Activated CD8-positive, alpha-beta memory T cell treated with anti-CD3 and anti-CD28 coated beads, Interleukin-2, amount 50 U/mL, for 24 hours (primary cell): ENCODE measurements at regions not wholly inside any gene's neighbourhood (a gene's known extent, or its start where the extent isn't known, plus 50 kb on each side); places are given as distances from the start of the nearest gene placed in this dataset.

Experiments
- DNase-seq: peaks from one replicate; pipeline ENCODE4 v3.0.0-alpha.2; 2020; ENCODE audit errors: extremely low read depth

DNA sequence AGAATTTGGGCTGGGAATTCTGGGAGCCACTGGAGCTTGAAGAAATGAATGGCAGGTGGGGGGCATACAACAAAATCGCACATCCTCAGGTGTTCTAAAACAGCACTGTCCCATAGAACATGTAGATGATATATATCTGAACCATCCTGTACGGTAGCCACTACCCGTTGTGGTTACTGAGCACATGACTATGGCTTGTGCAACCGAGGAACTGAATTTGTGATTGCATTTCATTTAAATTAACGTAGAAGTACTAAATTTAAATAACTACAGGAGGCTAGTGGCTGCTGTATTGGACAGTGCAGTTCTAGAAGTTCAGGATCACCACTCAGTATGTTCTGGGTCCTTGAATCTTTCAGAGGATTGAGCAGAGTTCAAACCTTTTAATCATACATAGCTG, 172.4 kb downstream of the PHETA1 start:
- no peak for DNase-seq

GRCh38 chr12:111195316-111195715, 173.6 kb downstream of the PHETA1 start:
- no peak for DNase-seq

DNA sequence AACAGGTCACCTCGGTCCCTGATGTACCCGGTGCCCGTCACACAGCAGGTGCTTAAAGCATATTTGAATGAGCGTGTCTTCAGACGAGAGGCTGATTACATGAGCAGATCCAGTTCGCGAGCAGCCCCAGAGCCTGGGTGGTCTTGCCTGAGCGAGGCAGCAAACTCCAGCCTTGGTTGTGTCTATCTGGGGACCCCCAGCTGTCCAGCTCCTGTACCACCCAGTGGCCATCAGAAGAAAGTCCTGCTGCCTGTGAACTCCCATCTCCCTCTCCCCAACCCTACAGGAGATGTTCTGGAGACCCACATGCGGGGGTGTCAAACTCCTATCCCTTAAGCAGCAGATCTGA, 174.2 kb downstream of the PHETA1 start:
- DNase-seq, result no peak

GRCh38 chr12:111193977-111194702, 174.8 kb downstream of the PHETA1 start:
- no peak for DNase-seq

GRCh38 chr12:111193496-111193895, 175.4 kb downstream of the PHETA1 start:
- DNase-seq, result no peak

GRCh38 chr12:111193067-111193466, 175.8 kb downstream of the PHETA1 start:
- DNase-seq, result no peak

DNA sequence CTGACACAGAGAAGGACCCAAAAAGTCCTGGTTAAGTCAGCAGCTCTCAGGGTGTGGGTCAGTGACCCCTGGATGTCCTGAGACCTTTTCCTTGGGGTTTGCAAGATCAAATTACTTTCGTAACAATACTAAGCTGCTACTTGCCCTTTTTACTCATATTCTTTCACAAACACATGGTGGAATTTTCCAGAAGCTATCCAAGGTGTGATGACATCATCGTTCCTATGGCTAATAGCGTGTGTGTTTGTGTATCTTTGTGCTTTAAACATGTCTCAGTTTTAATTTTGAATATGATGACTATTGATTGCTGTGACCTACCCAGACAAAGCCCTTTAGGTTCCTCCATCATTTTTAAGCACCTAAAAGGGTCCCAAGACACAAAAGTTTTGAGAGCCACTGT, 176.2 kb downstream of the PHETA1 start:
- no peak for DNase-seq

GRCh38 chr12:111190741-111191526, 178.0 kb downstream of the PHETA1 start:
- DNase-seq, result no peak

GRCh38 chr12:111189792-111190191, 179.1 kb downstream of the PHETA1 start:
- no peak for DNase-seq

- DNase-seq, result no peak
These were observed 180.5 kb downstream of the PHETA1 start for GRCh38 chr12:111188436-111188835.

GRCh38 chr12:111186347-111186746, 182.5 kb downstream of the PHETA1 start:
- no peak for DNase-seq

GRCh38 chr12:111185889-111186227, 183.0 kb downstream of the PHETA1 start:
- DNase-seq, result no peak

DNA sequence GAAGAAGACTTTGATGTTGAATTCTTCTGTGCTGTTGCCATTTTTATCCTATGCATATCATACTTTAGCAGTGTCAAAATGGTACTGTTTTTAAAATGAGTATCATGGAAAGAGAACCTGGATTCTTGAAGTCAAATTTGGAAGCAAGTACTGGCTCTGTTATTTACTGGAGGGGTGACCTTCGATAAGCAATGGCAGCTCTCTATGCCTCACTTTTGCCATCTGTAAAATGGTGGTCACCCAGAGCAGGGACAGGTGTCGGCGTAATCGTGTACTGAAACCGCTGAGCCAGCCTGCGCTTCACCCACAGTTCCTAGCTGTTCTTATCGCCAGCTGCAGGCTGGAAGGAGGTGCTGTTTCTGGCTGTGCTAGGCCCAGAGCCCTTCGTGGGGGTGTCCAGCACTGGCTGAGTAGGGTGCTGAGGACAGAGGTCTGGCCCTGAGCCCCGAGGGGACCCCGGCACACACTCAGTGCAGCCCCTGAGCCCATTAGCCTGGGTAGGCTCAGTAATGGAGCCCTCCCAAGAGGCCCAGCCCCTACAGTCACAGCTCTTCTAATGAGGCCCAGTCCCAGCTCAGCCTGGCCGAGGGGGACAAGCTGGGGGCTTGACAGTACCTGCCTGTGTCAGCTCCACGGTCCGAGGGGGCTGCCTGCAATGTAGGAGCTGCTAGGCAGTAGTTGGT, 183.5 kb downstream of the PHETA1 start:
- DNase-seq, result no peak

DNA sequence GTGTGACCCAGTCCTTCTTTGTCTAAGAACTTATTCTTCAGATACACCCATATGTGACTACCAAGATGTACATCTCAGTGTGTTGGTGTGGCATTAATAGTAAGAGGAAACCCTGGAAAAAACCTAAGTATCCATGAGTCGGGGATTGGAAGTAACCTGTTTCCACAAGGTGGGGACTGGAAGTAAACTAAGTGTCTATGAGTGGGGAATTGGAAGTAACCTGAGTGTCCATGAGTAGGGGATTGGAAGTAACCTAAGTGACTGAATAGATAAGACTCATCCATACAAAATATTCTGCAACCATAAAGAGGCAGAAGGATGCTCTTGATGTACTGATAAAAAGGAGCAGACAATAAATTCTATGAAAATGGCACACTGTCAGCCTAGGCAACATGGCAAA, 184.7 kb downstream of the PHETA1 start:
- no peak for DNase-seq

DNA sequence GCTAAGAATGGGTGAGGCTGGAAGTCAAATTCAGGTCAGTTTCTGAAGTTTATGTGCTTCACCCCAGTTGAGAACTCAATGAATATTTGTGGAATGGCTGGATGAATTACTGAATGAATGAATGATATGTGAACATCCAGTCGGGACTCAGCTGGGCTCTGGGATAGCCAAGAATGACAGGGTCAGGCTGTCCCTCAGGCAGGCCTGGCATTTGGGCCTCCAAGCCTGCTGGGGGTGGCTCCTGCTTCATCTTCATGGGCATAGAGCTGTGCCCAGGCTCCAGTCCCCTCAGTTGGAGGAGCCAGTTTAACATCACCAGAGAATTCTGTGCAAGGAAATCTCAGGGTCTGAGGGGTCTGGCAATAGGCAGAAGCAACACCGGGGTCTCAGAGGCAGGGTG, 185.8 kb downstream of the PHETA1 start:
- DNase-seq, result no peak

DNA sequence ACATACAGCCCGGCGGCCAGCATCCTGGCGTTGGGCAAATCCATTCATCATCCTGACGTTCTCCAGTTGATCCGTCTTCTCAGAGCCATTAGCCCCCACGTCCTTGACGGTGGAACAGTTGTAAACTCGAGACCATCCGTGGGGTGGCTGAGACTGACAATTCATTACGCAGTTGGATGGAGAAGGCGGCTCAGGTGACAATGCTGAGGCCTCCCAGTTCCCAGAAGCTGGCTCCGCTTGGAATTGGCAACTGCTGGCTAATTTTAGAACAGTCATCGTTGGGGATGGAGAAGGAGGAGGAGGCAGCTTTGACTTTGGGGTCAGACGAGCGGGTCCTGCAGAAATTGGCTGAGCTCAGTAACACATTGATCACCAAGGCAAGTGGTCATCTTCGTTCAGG, 186.5 kb downstream of the PHETA1 start:
- no peak for DNase-seq

DNA sequence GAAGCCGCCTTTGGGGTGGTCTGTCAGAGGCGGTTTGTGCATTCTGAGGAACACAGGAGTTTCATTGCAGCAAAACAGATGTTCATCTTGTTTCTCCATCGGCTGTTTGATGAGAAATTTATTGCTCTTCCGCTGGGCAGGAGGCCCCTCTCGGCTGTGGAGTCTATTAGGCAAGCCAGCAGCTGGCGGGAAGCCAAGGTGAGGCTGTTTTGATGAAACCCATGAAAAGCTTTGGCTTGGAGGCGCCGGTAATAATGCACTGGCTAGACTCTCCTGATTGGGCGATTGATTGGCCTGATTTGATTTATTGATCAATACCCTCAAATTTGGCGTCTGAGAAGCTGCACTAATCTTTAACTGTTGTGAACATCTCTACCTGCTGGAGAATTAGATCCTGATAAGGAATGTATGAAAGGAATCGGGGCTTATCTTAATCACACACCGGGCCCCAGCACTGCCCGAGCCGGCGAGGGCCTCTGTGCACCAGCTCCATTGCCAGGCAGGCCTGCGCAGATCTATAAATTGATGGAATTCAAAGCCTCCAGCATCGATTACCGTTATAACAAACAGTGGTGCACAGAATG, 187.7 kb downstream of the PHETA1 start:
- DNase-seq, result no peak

DNA sequence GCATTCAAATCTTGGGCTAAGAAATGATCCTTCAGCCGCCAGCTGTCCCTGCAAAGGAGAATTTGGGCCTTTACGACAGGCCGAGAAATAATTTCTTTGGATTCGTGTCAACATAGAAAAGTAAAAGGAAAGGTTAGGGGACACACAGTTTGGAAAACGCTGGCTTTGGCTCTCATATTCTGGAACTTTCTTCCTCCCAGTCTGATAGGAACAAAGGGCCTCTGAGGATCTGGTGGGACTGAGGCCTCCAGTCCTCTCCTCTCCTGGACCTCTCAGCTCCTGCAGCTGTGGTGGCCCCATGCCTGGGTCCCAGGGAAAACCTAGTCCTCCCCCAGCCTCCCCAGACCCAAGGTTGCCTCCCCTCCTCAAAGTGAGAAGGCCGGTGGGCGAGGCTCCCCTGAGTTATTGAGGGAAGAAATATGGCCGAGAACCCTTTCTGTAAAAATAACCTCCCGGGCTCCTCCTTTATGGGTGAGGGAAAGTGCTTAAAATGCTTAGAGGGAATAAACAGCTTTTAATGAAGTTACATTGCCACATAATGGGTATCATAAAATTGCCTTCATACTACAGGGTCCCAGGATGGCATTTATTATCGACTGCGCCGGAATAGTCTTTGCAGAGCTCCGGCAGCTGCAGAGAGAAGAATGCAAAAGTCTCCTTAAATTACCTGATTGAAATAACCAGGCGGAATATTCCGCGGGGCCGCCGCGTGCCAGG, 188.3 kb downstream of the PHETA1 start:
- no peak for DNase-seq

DNA sequence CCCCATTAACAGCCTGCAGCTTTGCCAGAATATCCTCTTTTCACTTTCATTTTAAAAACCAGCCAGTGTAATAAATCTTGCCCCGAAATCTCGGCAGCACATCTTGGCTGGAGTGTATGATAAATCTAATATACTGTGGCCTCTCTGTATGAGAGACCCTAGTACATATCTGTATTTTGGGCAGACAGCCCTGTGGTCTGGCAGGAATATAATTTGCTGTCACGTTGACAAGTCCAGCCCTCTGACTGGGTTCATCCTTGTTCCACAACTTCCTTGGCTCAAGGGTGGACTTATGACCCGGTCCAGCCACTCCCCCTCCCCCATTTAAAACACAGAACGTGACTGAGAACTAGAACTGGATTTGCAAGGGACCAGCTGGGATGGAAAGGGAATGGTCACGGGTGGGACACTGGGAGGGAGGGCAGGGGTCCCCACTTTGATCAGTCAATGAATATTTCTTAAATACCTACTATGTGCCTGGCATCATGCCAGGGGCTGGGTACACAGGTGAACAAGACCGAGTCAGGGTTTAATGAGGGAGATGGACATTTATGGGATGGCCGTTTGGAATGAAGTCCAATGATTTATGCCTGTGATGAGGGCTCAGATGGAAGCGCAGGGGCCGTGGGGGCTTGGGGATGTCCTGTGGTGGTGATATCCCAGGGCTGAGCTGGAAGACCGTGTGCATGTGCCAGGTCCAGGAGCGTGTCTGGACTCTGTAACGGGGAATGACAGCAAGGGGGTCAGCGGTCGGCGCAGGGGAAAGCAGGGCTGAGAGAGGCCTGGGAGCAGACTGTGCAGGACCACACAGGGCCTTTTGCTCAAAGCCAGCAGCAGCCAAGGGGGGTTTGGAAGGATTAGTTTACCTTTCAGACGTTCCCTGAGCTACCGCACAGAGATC, 190.5 kb downstream of the PHETA1 start:
- no peak for DNase-seq

GRCh38 chr12:111175396-111176094, 193.3 kb downstream of the PHETA1 start:
- no peak for DNase-seq
